ENCODE measurements at regions not wholly inside any gene's neighbourhood (a gene's known extent, or its start where the extent isn't known, plus 50 kb on each side); places are given as distances from the start of the nearest gene placed in this dataset.

DNA sequence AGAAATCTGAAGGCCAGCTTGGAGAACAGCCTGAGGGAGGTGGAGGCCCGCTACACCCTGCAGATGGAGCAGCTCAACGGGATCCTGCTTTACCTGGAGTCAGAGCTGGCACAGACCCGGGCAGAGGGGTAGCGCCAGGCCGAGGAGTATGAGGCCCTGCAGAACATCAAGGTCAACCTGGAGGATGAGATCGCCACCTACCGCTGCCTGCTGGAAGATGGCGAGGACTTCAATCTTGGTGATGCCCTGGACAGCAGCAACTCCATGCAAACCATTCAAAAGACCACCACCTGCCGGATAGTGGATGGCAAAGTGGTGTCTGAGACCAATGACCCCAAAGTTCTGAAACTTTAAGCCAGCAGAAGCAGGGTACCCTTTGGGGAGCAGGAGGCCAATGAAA is 318.4 kb downstream of the ZFHX3 start:
- peak; percentile 17 for DNase-seq

DNA sequence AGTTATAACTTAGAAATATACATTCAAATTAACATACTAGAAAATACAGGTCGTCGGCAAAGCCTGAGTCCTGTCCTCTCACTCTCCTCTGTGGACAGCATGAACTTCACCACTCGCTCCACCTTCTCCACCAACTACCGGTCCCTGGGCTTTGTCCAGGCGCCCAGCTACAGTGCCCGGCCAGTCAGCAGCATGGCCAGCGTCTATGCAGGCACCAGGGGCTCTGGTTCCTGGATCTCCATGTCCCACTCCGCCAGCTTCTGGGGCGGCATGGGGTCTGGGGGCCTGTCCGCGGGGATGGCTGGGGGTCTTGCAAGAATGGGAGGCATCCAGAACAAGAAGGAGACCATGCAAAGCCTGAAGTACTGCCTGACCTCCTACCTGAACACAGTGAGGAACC is 319.4 kb downstream of the ZFHX3 start:
- no peak for DNase-seq

DNA sequence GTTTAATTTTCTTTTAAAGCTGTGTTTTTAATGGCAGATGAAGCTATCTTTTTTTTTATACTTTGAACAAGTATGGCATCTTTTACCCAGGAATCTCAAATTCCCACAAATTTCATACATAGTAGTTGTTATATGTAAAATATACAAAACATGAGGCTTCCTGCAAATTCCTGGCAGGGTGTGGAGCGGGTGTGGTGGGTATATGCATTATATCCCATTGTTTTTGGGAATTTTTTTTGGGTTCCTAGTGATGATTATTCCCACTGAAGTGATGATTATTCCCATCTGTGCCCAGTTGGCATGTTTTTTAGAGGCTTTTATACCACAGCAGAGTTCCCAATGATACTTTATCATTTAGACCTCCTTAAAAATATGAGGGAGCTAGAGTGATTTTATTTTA is 320.4 kb downstream of the ZFHX3 start:
- DNase-seq, result no peak

DNA sequence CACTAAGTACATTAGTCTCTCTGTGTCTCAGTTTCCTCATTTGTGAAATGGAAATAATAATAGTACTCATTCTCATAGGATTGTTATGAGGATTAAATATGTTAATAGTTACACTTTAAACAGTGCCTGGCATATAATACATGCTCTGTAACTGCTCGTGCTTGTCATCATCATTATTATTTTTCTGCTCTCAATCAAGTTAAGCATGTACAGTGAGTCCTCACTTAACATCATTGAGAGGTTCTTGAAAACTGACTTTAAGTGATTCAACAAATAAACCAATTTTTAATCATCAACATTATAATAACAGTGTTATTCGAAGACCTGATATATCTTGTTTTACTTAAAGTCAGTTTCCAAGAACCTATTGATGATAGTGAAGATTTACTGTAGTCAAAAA is 322.3 kb downstream of the ZFHX3 start:
- DNase-seq, result no peak

DNA sequence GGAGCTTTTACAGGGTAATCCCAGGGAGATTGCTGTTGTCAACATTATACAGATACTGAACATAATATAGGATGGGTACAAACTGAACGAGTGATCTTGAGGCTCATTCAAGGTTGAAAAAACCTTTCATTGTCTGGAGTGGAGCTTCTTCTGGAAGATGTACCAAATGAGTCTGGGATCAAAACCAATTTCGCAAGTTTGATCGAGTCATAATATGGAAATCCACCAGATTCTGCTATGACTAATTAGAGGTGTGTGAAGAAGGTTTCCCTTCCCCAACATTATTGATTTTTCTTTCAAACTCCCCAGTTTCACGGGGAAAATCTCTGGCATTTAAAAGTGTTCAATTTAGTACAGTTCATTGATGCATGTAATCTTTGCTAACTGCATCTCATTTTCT is 324.1 kb downstream of the ZFHX3 start:
- DNase-seq, result no peak

DNA sequence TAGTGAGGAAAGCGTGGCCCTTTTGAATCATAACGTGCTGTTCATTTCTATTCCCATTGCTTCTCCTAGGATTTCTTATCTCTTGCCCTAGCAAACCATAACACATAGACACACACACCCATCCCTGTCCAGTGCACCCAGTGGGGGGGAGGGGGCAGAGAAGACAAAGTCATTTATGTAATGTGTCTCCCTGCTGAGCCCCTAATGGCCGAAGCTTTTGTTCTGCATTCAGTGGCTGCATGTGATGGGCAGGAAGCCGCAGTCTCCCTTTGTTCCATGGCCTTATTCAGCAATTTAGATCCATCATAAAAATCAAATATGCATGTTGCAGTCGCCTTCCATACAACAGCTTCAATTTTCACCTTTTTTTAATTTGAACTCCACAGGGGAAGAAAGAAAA is 325.4 kb downstream of the ZFHX3 start:
- no peak for DNase-seq

DNA sequence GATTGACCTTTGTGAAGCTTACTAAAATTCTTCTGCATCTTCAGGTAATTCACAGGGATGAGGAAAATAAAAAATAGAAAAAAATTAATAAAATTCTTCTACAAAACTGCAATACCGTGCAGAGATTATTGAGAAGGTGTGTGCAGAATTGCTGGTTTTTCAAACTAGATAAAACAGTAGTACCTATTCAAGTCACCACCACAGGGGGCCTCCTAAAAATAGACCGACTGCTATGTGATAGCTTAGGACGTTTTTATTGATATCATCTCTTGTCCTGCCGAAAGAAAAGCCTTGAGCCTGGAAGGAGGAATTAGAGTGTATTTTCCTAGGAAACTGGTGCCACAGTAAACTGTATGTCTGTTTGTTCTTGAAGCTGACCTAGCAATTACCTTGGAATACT is 325.9 kb downstream of the ZFHX3 start:
- no peak for DNase-seq

DNA sequence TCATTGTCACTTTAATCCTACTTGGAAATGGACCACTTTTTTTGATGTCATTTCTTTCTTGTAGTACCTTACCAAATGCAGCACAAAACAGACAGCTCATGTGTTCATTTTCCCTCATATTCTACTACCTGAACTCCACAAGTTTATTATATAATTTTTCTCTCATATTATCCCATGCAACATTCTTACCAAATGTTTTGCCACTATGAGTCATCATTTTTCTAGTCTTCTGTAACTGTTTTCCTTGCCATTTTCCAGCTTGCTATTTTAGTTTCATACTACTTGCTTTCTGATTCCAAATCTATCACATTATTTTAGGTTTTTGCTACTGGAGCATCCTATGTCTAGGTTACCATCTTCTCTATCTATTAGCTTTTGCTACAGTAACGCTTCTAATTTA is 332.7 kb downstream of the ZFHX3 start:
- DNase-seq, result no peak

DNA sequence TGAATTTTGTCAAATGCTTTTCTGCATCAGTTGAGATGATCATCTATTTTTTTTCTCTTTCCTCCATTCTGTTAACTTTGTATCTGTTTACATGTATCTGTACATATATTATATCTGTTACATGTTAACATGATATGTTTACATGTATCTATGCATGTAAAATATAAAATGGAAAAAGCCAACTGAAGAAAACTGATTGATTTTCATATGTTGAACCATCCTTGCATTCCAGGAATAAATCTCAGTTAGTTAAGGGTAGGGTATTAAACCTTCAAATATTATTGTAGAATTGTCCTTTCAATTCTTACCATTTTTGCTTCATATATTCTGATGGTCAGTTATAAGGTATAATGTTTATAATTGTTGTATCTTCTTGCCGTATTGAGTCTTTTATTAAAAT is 336.1 kb downstream of the ZFHX3 start:
- DNase-seq, result no peak

DNA sequence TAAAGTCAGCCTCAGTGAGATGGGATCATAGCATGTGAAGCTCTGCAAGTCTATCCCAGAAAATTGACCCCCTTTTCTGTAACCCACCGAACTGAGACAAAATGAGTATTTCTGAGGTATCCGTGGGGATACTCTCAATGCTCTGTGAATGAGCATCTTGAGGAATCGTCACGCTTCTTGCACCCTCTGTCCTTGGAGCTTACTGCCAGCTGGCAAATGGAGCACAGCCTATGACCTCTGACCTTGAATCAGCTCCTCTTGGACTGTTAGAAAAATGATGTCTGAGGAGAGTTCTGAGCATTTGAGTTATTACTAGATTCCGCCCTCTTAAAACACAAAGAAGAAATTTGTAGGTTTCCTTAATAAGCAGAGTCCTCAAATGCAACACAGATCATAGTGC is 342.1 kb downstream of the ZFHX3 start:
- DNase-seq, result no peak

DNA sequence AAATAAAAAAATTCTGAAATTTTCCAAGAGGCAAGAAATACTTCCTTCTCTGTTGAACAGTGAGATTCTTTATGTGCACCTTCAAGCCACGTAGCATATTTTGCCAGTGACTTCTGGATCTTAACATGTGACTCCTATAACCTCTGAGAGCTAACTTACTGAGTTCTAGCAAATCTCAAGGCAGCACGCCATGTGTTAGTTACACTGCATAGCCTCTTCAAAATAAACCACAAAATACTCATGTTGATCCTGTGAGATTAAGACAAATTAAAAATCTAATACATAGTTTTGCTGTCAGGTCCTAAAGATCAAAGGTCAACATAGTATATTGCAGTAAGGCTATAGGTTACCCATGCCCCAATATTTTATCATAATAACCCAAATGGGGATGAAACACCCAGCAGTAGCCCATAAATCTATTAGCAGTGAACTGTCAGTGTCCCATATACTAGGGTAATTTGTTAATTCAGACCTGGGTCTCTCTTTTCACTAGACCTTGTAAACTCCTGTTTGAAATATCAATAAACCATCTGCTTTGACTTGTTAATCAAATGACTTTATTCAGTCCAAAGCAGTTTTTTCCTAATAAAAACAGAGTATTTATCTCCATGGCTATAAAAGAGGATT is 343.1 kb downstream of the ZFHX3 start:
- no peak for DNase-seq

DNA sequence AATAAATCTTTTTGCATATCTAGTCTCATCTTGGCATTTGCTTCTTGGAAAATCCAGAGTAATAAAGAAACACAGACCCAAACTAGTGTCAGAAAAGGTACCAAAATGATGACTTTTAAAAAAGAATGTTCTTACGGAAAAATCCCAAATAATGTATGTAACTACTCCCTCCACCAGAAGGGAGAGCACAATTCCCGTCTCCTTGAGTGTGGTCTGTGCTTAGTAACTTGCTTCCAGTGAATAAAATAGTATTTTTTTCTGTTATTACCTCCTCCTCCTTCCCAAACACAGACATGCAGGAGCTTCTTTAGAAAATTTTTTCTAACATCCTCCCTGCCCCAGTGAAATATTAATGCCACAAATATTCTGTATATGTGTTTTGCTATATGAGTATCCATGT is 358.1 kb downstream of the ZFHX3 start:
- no peak for DNase-seq

DNA sequence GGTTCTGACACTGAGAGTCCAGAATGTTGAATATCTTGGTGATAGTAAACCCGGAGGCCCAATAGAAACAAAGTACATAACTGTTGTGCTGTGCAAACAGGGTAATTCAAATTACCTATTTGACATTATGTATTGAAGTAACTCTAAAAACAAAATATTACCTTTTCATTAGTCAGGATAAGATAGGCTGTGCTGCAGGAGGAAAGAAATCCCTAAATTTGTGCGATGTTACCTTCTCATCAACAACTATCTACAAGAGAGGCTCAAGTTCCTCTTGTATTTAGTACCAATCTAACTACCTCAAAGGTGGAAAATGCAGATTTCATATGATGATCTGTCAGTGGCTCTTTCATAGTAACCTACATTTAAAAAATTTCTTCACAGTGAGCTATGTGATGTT is 367.2 kb downstream of the ZFHX3 start:
- DNase-seq, result no peak

DNA sequence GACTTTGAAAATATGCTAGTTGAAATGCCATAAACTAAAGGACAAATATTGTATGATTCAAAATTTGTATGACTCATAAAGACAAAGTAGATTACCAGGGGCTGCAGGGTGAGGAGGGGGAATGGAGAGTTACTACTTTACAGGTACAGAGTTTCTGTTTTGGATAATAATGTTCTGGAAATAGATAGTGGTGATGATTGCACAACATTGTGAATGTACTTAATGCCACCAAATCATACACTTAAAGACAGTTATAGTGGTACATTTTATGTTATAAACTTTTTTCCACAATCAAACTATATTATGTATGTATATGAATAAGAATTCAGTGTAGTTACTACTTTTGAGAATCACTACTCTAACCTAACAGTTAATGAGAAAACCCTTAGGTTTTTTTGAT is 368.1 kb downstream of the ZFHX3 start:
- no peak for DNase-seq

DNA sequence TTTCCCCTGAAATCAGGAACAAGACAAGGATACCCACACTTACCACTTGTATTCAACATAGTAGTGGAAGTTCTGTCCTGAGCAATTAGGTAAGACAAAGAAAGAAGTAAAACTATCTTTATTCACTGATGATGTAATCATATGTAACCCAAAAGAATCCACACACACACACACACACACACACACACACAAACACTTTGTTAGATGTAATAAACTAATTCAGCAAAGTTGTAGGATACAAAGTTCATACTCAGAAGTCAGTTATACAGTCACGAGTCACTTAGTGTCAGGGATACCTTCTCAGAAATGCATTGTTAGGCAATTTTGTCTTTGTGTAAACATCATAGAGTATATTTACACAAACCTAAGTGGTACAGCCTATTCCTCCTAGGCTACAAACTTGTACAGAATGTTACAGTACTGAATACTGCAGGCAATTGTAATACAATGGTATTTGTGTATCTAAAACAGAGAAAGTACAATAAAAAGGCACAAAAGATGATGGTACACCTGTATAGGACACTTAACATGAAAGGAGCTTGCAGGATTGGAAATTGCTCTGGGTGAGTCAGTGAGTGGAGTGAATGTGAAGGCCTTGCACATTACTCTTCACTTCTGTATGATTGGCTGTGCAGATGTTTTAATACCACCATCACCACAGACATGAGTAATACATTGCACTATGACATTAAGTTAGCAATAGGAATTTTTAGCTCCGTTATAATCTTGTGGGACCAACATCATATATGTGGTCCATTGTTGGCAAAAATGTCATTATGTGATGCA is 370.1 kb downstream of the ZFHX3 start:
- DNase-seq, result no peak

DNA sequence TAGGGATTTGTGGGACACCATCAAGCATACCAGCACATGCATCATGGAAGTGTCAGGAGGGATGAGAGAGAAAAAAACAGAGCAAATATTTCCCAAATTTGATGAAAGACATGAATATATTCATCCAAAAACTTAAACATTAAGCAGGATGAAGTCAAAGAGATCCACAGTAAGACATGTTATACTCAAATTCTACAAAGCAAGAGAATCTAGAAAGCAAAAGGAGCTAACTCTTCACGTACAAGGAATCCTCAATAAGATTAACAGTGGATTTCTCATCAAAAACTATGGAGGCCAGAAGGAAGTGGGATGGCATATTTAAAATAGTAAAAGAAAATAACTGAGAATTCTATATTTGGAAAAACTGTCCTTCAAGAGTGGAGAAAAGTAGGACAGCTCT is 374.8 kb downstream of the ZFHX3 start:
- no peak for DNase-seq

DNA sequence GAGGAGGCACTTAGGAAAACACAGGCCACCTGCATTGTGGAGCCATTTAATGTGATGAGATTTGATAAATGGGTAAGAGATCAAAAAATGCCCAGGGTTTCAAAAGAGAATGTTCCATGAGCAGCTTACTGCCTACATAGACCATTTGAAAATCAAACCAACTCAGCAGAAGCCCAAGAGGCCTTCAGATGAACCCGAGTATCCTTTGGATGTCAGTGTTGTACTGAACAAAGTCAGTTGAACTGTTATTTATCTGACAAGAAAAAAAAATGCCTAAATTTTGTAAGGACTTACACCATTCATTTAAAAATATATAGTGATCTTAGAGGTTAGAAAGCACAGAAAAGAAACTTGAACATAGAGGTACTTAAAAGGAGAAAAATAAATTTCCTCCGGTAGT is 381.7 kb downstream of the ZFHX3 start:
- DNase-seq, result no peak

DNA sequence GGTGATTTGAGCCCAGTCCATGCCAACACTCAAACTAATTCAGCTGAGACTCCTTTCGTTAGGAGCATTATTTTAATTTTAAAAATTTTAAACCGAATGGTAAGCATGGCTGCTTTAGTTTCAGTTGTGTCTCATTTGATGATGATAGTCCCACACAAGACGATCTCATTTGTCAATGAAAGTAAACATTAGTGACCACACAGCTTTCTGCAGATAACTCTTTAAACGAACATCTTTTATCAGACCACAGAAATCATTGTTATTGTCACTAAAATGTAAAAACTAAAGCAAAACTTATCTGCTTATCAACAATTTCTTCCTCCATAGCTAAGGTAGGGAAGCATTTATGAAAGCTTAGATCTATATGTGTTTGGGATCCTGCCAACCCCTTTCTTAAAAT is 382.2 kb downstream of the ZFHX3 start:
- no peak for DNase-seq

DNA sequence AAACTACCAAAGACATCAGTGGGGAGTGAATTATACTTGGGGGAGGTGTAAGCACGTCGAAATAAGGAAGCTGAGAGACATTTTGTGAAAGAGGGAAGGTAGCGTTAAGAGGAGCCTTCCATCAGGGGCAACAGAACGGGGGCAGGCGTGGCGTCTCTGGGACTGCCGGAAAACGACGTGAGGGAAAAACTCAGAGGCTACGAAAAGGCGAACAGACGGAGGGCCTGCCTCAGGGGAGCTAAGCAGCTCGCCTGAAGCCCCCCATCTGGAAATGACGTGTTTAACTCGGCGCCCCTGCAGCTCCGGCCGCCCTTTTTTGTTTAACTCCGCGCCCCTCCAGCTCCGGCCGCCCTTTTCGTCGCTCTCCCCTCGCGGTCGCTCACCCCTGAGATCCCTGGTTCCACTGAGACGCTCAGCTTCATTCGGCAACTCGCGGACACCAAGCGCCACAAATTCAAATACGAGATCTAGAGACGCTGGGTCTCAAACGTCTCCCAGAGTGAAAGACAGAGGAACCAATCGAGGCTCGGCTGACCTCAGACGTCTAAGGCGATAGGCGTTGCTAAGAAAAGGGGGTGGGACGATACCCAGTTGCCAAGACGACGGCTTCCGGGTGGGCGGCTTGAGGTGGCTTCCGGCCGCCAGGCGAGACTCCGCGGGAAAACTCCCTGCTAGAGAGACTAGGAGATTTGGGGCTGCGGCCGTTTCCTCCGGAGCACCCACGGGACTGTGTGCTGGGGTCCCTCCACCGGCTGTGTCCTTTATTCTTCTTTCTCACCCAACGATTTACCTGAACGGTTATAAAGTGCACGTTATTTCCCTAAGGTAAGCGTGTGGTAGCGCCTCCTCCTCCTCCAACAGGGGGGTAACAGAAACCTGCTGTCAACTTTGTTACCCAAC is 383.2 kb downstream of the ZFHX3 start:
- DNase-seq, result peak; percentile 99

DNA sequence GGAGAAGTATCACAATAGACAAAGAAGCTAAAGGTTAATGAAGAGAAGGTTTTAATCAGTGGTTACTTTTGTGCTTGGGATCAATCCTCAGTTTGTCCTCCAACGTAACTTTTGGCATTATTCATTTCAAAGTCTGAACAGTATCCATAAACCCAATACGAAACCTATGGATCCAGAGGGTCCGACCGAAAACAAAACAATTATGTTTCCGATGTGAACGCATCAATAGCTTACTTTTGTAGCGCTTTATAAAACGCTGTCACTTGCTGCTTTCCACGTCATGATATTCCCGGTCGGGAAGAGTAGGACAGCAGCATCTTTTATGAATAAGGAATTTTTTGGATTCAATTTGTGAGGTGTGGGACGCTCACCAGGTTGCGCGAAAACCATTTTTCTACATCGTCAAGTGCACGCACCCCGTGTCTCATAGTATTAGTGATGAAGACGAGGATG is 383.8 kb downstream of the ZFHX3 start:
- DNase-seq, result no peak

DNA sequence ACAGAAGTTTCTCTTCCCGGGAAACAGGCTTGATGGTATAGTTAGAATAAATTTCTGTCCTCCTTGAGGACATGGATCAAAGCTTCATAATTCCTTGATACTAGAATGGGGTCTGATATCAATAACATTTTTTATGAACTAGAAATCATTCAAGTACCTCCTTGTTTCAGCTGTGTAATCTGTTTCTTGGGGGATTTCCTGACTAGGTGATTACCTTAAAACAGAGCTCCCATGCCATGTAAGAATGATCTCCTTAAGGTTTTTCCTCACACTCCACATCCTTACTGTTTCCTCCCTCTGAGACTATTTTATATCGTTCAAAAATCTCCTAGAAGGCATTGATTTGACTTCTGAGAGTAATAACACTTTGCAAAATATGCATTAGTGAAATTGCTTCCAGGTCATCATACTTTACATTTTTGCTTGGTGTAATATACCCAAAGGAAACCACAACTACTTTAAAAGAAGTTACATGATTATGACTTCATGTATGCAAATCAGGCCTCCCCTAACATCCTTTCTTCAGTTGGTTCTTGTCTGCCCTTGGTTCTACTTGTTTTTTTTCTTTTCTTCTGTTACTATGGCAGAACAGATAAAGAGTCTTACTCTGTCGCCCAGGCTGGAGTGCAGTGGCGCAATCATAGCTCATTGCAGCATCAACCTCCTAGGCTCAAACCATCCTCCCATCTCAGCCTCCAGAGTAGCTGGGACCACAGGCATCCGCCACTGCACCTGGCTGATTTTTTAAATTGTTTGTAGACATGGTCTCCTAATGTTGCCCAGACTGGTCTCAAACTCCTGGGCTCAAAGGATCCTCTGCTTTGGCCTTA is 388.8 kb downstream of the ZFHX3 start:
- DNase-seq, result no peak

DNA sequence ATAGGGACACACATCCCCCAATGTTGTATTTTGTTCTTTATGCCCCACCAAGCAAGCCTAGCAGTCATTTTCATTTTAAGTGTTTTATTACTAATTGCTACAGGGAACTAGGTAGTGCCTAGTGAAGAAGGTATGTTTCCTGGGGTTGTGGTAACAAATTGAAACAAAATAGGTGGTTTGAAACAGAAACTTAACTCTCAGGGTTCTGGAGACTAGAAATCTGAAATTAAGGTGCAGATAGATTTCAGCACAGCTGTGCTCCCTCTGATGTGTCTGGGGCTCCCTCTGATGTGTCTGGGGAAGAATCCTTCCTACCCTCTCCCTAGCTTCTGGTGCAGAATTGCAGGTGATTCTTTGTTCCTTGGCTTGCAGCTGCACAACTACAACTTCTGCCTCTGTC is 390.1 kb downstream of the ZFHX3 start:
- DNase-seq, result peak; percentile 54

DNA sequence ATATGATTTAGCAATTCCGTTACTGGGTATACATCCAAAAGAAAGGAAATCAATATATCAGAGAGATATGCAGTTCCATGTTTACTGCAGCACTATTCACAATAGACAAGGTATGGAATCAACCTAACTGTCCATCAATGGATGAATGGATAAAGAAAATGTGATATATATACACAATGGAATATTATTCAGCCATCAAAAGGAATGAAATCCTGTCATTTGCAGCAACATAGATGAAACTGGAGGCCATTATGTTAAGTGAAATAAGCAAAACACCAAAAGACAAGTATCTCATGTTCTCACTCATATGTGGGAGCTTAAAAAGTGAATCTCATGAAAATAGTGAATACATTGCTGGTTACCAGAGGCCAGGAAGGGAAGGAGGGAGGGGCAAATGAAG is 390.8 kb downstream of the ZFHX3 start:
- no peak for DNase-seq

All from RPMI8226 (cell line).